ENCODE measurements at regions not wholly inside any gene's neighbourhood (a gene's known extent, or its start where the extent isn't known, plus 50 kb on each side); places are given as distances from the start of the nearest gene placed in this dataset.

DNA sequence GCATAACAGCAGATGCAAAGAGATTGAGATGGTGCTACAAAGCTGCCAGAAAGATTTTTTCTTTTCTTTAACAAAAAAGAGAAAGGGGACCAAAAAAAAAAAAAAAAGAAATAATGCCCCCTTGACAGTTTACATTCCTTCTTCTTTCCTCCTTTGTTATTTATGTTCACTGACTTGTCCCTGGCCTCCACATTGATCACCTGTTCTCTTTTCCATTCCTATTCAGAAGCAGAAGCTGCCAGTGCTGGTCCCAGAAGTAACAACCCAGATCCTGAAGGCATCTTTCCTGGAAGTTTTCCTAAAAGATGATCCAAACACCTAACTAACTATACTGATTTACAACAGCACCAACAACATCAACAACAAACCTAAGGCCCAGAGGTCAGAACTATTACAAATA is 728.1 kb downstream of the KCNJ2 start:
- Histone ChIP-seq H3K9me3 (ENCODE audit: insufficient read depth, low read depth, low read length) (no peaks in the 10 kb centered on the region), H3K4me3 (ENCODE audit: low read depth, low read length) (no peak overlapping the region), H3K79me2 (ENCODE audit: control insufficient read depth, insufficient read depth, low read length, poor library complexity) (no peaks in the 10 kb centered on the region), H3K27me3 (ENCODE audit: insufficient read depth, low read length) (no peaks in the 10 kb centered on the region), H3K4ac (ENCODE audit: low read depth, low read length) (no peak overlapping the region), H3K27ac (ENCODE audit: low read depth, low read length) (no peak overlapping the region), H3K79me1 (ENCODE audit: low read length) (no peaks in the 10 kb centered on the region), H2BK120ac (ENCODE audit: insufficient read depth, low read length, poor library complexity) (no peak overlapping the region), H2AK5ac (ENCODE audit: low read length) (no peak overlapping the region), H4K91ac (ENCODE audit: low read depth, low read length) (no peak overlapping the region), H3K9ac (ENCODE audit: low read length) (no peak overlapping the region), H2AFZ (ENCODE audit: insufficient read depth, low read length, poor library complexity) (no peak overlapping the region), H3K18ac (ENCODE audit: low read length) (no peak overlapping the region), H3K4me1 (ENCODE audit: control insufficient read depth in 1 of 2, insufficient read depth in 2 of 2, low read length in 2 of 2) (no peaks in the 10 kb centered on the region), H3K23ac (ENCODE audit: low read length) (no peak overlapping the region), H4K8ac (ENCODE audit: low read depth, low read length) (no peak overlapping the region), H2BK5ac (ENCODE audit: low read depth, low read length, poor library complexity) (no peak overlapping the region), H2BK12ac (ENCODE audit: low read length) (no peak overlapping the region), H3K36me3 (ENCODE audit: control insufficient read depth in 1 of 2, insufficient read depth in 2 of 2, low read length in 2 of 2) (peaks cover 0 to 1% of the 10 kb centered on the region in 2 experiments), H3K4me2 (ENCODE audit: low read length) (no peak overlapping the region), H3K14ac (ENCODE audit: low read length) (no peak overlapping the region), H4K12ac (ENCODE audit: low read depth, low read length) (no peak overlapping the region)
- DNase-seq: no peak

DNA sequence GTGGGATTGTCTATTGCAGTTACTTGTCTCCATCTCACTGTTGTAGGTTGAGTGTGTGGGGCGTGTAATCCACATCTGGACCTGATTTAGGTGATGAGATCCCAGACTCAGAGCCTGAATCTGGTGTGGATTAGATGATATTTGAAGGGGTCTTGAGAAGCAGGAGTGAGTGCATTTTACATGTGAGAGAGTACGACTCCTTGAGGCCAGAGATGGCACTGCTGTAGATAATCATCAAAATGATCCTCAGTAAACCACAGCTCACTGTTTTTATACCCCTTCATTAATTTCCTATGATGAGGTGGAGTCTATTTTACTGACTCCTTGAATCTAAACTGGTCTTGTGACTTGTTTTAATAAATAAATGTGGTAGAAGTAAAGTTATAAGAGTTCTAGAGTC is 732.5 kb downstream of the KCNJ2 start:
- DNase-seq: no peak
- WGBS (ENCODE audit: extremely low coverage, insufficient coverage, insufficient read length): no CpG with 5 or more reads among the region's 2 CpGs

DNA sequence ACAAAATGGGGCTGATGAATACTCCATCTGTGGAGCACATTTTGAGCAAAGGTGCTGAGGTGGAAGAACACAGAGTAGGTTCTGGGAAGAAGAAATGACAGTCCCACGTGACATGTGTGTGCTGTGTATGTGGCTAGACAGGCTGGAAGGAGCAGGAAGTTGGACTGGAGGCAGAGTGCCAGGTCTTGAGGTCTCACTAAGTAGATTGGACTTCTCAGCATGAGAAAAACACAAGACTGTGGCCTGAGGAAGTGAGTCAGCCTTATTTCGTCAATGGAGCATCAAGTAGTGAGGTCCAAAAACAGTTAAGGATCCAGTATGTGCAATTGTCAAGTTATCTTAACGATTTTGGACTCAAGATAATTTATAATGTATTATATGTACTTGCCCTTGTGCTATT is 736.5 kb downstream of the KCNJ2 start:
- Histone ChIP-seq H2BK12ac (ENCODE audit: low read length) (peak overlapping the region; percentile 24), H2AFZ (ENCODE audit: insufficient read depth, low read length, poor library complexity) (no peak overlapping the region), H2BK5ac (ENCODE audit: low read depth, low read length, poor library complexity) (peak overlapping the region; percentile 85), H2BK120ac (ENCODE audit: insufficient read depth, low read length, poor library complexity) (peak overlapping the region; percentile 26), H4K8ac (ENCODE audit: low read depth, low read length) (no peak overlapping the region), H3K4me1 (ENCODE audit: control insufficient read depth in 1 of 2, insufficient read depth in 2 of 2, low read length in 2 of 2) (peaks cover 0 to 4% of the 10 kb centered on the region in 2 experiments), H3K14ac (ENCODE audit: low read length) (peak overlapping the region; percentile 28), H3K36me3 (ENCODE audit: control insufficient read depth in 1 of 2, insufficient read depth in 2 of 2, low read length in 2 of 2) (peaks cover 0 to 1% of the 10 kb centered on the region in 2 experiments), H3K18ac (ENCODE audit: low read length) (peak overlapping the region; percentile 18), H3K4ac (ENCODE audit: low read depth, low read length) (peak overlapping the region; percentile 3), H3K4me3 (ENCODE audit: low read depth, low read length) (no peak overlapping the region), H3K9ac (ENCODE audit: low read length) (no peak overlapping the region), H3K27me3 (ENCODE audit: insufficient read depth, low read length) (no peaks in the 10 kb centered on the region), H2AK5ac (ENCODE audit: low read length) (no peak overlapping the region), H3K27ac (ENCODE audit: low read depth, low read length) (peak overlapping the region; percentile 14), H4K91ac (ENCODE audit: low read depth, low read length) (peak overlapping the region; percentile 9), H3K79me2 (ENCODE audit: control insufficient read depth, insufficient read depth, low read length, poor library complexity) (no peaks in the 10 kb centered on the region), H3K9me3 (ENCODE audit: insufficient read depth, low read depth, low read length) (no peaks in the 10 kb centered on the region), H3K23ac (ENCODE audit: low read length) (peak overlapping the region; percentile 68), H3K79me1 (ENCODE audit: low read length) (peaks cover 3% of the 10 kb centered on the region), H4K12ac (ENCODE audit: low read depth, low read length) (no peak overlapping the region), H3K4me2 (ENCODE audit: low read length) (no peak overlapping the region)
- whole genome bisulfite sequencing (ENCODE audit: extremely low coverage, insufficient coverage, insufficient read length): no CpG with 5 or more reads among the region's 3 CpGs
- no peak for DNase-seq

More for the DNA sequence above, 732.5 kb downstream of the KCNJ2 start:
- Histone ChIP-seq H2BK12ac (ENCODE audit: low read length) (no peak overlapping the region), H4K8ac (ENCODE audit: low read depth, low read length) (no peak overlapping the region), H3K27me3 (ENCODE audit: insufficient read depth, low read length) (no peaks in the 10 kb centered on the region), H3K4me3 (ENCODE audit: low read depth, low read length) (no peak overlapping the region), H2BK120ac (ENCODE audit: insufficient read depth, low read length, poor library complexity) (no peak overlapping the region), H3K9me3 (ENCODE audit: insufficient read depth, low read depth, low read length) (no peaks in the 10 kb centered on the region), H3K9ac (ENCODE audit: low read length) (no peak overlapping the region), H3K4me2 (ENCODE audit: low read length) (no peak overlapping the region), H3K36me3 (ENCODE audit: control insufficient read depth in 1 of 2, insufficient read depth in 2 of 2, low read length in 2 of 2) (peaks cover 0 to 1% of the 10 kb centered on the region in 2 experiments), H3K18ac (ENCODE audit: low read length) (no peak overlapping the region), H3K79me1 (ENCODE audit: low read length) (peaks cover 3% of the 10 kb centered on the region), H3K14ac (ENCODE audit: low read length) (no peak overlapping the region), H2AK5ac (ENCODE audit: low read length) (no peak overlapping the region), H4K91ac (ENCODE audit: low read depth, low read length) (no peak overlapping the region), H3K79me2 (ENCODE audit: control insufficient read depth, insufficient read depth, low read length, poor library complexity) (no peaks in the 10 kb centered on the region), H3K23ac (ENCODE audit: low read length) (no peak overlapping the region), H2AFZ (ENCODE audit: insufficient read depth, low read length, poor library complexity) (no peak overlapping the region), H3K4ac (ENCODE audit: low read depth, low read length) (no peak overlapping the region), H4K12ac (ENCODE audit: low read depth, low read length) (no peak overlapping the region), H3K4me1 (ENCODE audit: control insufficient read depth in 1 of 2, insufficient read depth in 2 of 2, low read length in 2 of 2) (peaks cover 0 to 4% of the 10 kb centered on the region in 2 experiments), H3K27ac (ENCODE audit: low read depth, low read length) (no peak overlapping the region), H2BK5ac (ENCODE audit: low read depth, low read length, poor library complexity) (no peak overlapping the region)

DNA sequence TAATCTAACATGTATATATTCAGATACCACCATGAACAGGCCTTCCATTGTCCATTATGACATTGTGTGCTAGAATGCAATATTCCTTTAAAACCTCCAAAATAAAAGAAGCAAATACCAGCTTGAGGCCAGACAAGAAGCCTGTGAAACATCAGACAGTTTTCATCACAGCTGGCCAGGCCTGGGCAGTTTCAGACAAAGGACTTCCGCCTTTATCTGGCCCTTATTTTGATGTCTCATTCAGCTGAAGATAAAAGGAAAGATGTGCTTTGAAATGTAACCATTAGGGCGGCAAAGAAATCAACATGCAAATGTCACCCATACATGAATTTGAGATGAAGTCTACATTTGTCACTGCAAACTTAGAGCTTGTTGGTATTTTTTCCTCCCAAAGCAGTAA is 737.5 kb downstream of the KCNJ2 start:
- H3K9me3 ChIP-seq (ENCODE audit: insufficient read depth, low read depth, low read length): peaks cover 2% of the 10 kb centered on the region
- peaks cover 0 to 1% of the 10 kb centered on the region in 2 experiments for H3K36me3 ChIP-seq (ENCODE audit: control insufficient read depth in 1 of 2, insufficient read depth in 2 of 2, low read length in 2 of 2)
- H2BK120ac ChIP-seq (ENCODE audit: insufficient read depth, low read length, poor library complexity): no peak overlapping the region
- H3K4me1 ChIP-seq (ENCODE audit: control insufficient read depth in 1 of 2, insufficient read depth in 2 of 2, low read length in 2 of 2): peaks cover 0 to 4% of the 10 kb centered on the region in 2 experiments
- H3K9ac ChIP-seq (ENCODE audit: low read length): no peak overlapping the region
- H3K23ac ChIP-seq (ENCODE audit: low read length): no peak overlapping the region
- H4K8ac ChIP-seq (ENCODE audit: low read depth, low read length): no peak overlapping the region
- no peak for DNase-seq
- no peak overlapping the region for H3K4me3 ChIP-seq (ENCODE audit: low read depth, low read length)
- H3K27me3 ChIP-seq (ENCODE audit: insufficient read depth, low read length): no peaks in the 10 kb centered on the region
- no peak overlapping the region for H2BK5ac ChIP-seq (ENCODE audit: low read depth, low read length, poor library complexity)
- H3K79me1 ChIP-seq (ENCODE audit: low read length): peaks cover 3% of the 10 kb centered on the region
- H2AK5ac ChIP-seq (ENCODE audit: low read length): no peak overlapping the region
- no peak overlapping the region for H2AFZ ChIP-seq (ENCODE audit: insufficient read depth, low read length, poor library complexity)
- H3K27ac ChIP-seq (ENCODE audit: low read depth, low read length): no peak overlapping the region
- no peak overlapping the region for H3K4me2 ChIP-seq (ENCODE audit: low read length)
- no CpG with 5 or more reads among the region's 2 CpGs for WGBS (ENCODE audit: extremely low coverage, insufficient coverage, insufficient read length)
- no peak overlapping the region for H4K12ac ChIP-seq (ENCODE audit: low read depth, low read length)
- no peak overlapping the region for H2BK12ac ChIP-seq (ENCODE audit: low read length)
- no peak overlapping the region for H3K4ac ChIP-seq (ENCODE audit: low read depth, low read length)
- no peaks in the 10 kb centered on the region for H3K79me2 ChIP-seq (ENCODE audit: control insufficient read depth, insufficient read depth, low read length, poor library complexity)
- H3K18ac ChIP-seq (ENCODE audit: low read length): no peak overlapping the region
- no peak overlapping the region for H4K91ac ChIP-seq (ENCODE audit: low read depth, low read length)
- H3K14ac ChIP-seq (ENCODE audit: low read length): no peak overlapping the region
